ENCODE measurements at regions not wholly inside any gene's neighbourhood (a gene's known extent, or its start where the extent isn't known, plus 50 kb on each side); places are given as distances from the start of the nearest gene placed in this dataset.

- TF ChIP-seq CTCF (optimal IDR thresholded peaks at IDR 0.05 in 1 of 3, IDR thresholded peaks at IDR 0.05 in 1 of 3, conservative IDR thresholded peaks at IDR 0.05 in 1 of 3; ENCODE audit: extremely low read depth in 1 of 3, insufficient read depth in 2 of 3, low read length in 3 of 3) (no peak), EZH2 (IDR thresholded peaks at IDR 0.05; ENCODE audit: low read length) (no peak)
- H3K9ac ChIP-seq (ENCODE audit: control insufficient read depth, extremely low read depth, insufficient read depth, low read length): no peak overlapping the region
- H3K27me3 ChIP-seq (ENCODE audit: control insufficient read depth, extremely low read depth, insufficient read depth, low read length): no peaks in the 10 kb centered on the region
- dilution Hi-C loops (cut with MboI; ENCODE audit: extremely low pct_ligation_motif_present, low sequenced_read_pairs): no loop called here
- H3K9me3 ChIP-seq (ENCODE audit: control insufficient read depth, low read depth, low read length): no peaks in the 10 kb centered on the region
- no peak overlapping the region for H2AFZ ChIP-seq (ENCODE audit: control insufficient read depth, low read length)
- H3K4me3 ChIP-seq (ENCODE audit: control insufficient read depth in 2 of 3, extremely low read depth in 1 of 3, insufficient read depth in 2 of 3, low read depth in 1 of 3, low read length in 3 of 3): no peak overlapping the region
- no peaks in the 10 kb centered on the region for H3K36me3 ChIP-seq (ENCODE audit: control insufficient read depth in 2 of 2, extremely low read depth in 1 of 2, insufficient read depth in 2 of 2, low read length in 2 of 2)
- H3K79me2 ChIP-seq (ENCODE audit: control insufficient read depth, insufficient read depth, low read length): no peaks in the 10 kb centered on the region
- H3K27ac ChIP-seq (ENCODE audit: control insufficient read depth, insufficient read depth, low read length): no peak overlapping the region
- FAIRE-seq (no peak), DNase-seq (ENCODE audit: low read depth, low spot score) (no peak)
- no peaks in the 10 kb centered on the region for H3K4me1 ChIP-seq (ENCODE audit: control insufficient read depth, extremely low read depth, insufficient read depth, low read length)
- no peak overlapping the region for H3K4me2 ChIP-seq (ENCODE audit: control insufficient read depth, extremely low read depth, insufficient read depth, low read depth, low read length)
- no peaks in the 10 kb centered on the region for H3K9me1 ChIP-seq (ENCODE audit: control insufficient read depth, extremely low read depth, insufficient read depth, low read length)
- no peaks in the 10 kb centered on the region for H4K20me1 ChIP-seq (ENCODE audit: control insufficient read depth, extremely low read depth, insufficient read depth, low read length)
These were observed 627.4 kb downstream of the SLC16A7 start for GRCh38 chr12:60223242-60223641.

- no peak for FAIRE-seq
- Histone ChIP-seq H4K20me1 (ENCODE audit: control insufficient read depth, extremely low read depth, insufficient read depth, low read length) (no peaks in the 10 kb centered on the region), H3K27ac (ENCODE audit: control insufficient read depth, insufficient read depth, low read length) (no peak overlapping the region), H3K27me3 (ENCODE audit: control insufficient read depth, extremely low read depth, insufficient read depth, low read length) (no peaks in the 10 kb centered on the region), H3K4me1 (ENCODE audit: control insufficient read depth, extremely low read depth, insufficient read depth, low read length) (no peaks in the 10 kb centered on the region), H3K9me1 (ENCODE audit: control insufficient read depth, extremely low read depth, insufficient read depth, low read length) (no peaks in the 10 kb centered on the region), H3K4me2 (ENCODE audit: control insufficient read depth, extremely low read depth, insufficient read depth, low read depth, low read length) (no peak overlapping the region), H3K9me3 (ENCODE audit: control insufficient read depth, low read depth, low read length) (no peaks in the 10 kb centered on the region), H2AFZ (ENCODE audit: control insufficient read depth, low read length) (no peak overlapping the region), H3K9ac (ENCODE audit: control insufficient read depth, extremely low read depth, insufficient read depth, low read length) (no peak overlapping the region), H3K4me3 (ENCODE audit: control insufficient read depth in 2 of 3, extremely low read depth in 1 of 3, insufficient read depth in 2 of 3, low read depth in 1 of 3, low read length in 3 of 3) (no peak overlapping the region), H3K36me3 (ENCODE audit: control insufficient read depth in 2 of 2, extremely low read depth in 1 of 2, insufficient read depth in 2 of 2, low read length in 2 of 2) (no peaks in the 10 kb centered on the region), H3K79me2 (ENCODE audit: control insufficient read depth, insufficient read depth, low read length) (no peaks in the 10 kb centered on the region)
- TF ChIP-seq EZH2 (IDR thresholded peaks at IDR 0.05; ENCODE audit: low read length) (no peak), CTCF (optimal IDR thresholded peaks at IDR 0.05 in 1 of 3, IDR thresholded peaks at IDR 0.05 in 1 of 3, conservative IDR thresholded peaks at IDR 0.05 in 1 of 3; ENCODE audit: extremely low read depth in 1 of 3, insufficient read depth in 2 of 3, low read length in 3 of 3) (no peak)
- dilution Hi-C loops (cut with MboI; ENCODE audit: extremely low pct_ligation_motif_present, low sequenced_read_pairs): no loop called here
- DNase-seq (ENCODE audit: low read depth, low spot score): no peak
These were observed 629.6 kb downstream of the SLC16A7 start for GRCh38 chr12:60225216-60226000.
